ENCODE measurements at regions not wholly inside any gene's neighbourhood (a gene's known extent, or its start where the extent isn't known, plus 50 kb on each side); places are given as distances from the start of the nearest gene placed in this dataset.
"Not testable (repeated sequence)": the region's sequence is repeated elsewhere in the genome, so short reads cannot be mapped to it uniquely, and the experiment has no call there.

- Histone ChIP-seq H3K4me3 (no peak overlapping the region), H3K36me3 (no peaks in the 10 kb centered on the region), H3K27me3 (no peaks in the 10 kb centered on the region), H3K27ac (replicated peaks in 1 of 4) (no peak overlapping the region), H3K9me3 (no peaks in the 10 kb centered on the region), H3K4me1 (peaks cover 0 to 6% (median 2%) of the 10 kb centered on the region in 4 donors)
- TF ChIP-seq POLR2AphosphoS5 (IDR thresholded peaks at IDR 0.05) = no peak
- TF ChIP-seq CTCF (IDR thresholded peaks at IDR 0.05) = no peak
- no peak for TF ChIP-seq EP300 (IDR thresholded peaks at IDR 0.05)
- no peak for TF ChIP-seq POLR2A (IDR thresholded peaks at IDR 0.05; ENCODE audit: low read depth)
- DNase-seq (ENCODE audit: extremely low spot score) = no peak
- 75% methylated on average over 3 of the region's 3 CpGs for WGBS
- intact Hi-C loops (cut with DNase I) = no loop called here
These were observed 134.6 kb downstream of the TENT5C start for GRCh38 chr1:117740496-117740895.

GRCh38 chr1:117746565-117746964 is 140.7 kb downstream of the TENT5C start:
- H3K27me3 ChIP-seq; H3K9me3 ChIP-seq; H3K27ac ChIP-seq (replicated peaks in 1 of 4); H3K4me1 ChIP-seq; H3K4me3 ChIP-seq; H3K36me3 ChIP-seq; DNase-seq (ENCODE audit: extremely low spot score); intact Hi-C loops (cut with DNase I): not testable (repeated sequence)

DNA sequence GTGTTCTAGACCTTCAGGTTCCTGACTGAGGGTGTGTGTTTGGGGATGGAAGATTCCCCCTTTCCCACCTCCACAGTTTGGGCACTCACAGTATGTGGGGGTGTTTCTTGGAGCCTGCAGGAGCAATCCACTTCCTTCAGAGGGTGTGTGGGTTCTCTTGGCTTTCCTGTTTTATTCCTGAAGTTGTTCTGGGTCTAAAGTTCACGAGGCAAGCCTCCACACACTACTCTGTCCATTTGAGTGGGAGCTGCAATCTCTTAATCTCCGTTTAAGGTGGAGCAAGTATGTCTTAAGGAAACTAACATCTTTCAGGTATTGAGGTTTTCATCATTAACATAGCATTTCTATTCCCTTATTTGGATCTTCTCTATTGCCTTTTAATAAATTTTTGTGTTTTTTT is 141.8 kb downstream of the TENT5C start:
- H3K4me3 ChIP-seq = no peak overlapping the region
- no peak for TF ChIP-seq CTCF (IDR thresholded peaks at IDR 0.05)
- no peak for TF ChIP-seq POLR2A (IDR thresholded peaks at IDR 0.05; ENCODE audit: low read depth)
- no peak for TF ChIP-seq POLR2AphosphoS5 (IDR thresholded peaks at IDR 0.05)
- TF ChIP-seq EP300 (IDR thresholded peaks at IDR 0.05) = no peak
- H3K36me3 ChIP-seq = no peaks in the 10 kb centered on the region
- H3K9me3 ChIP-seq = no peaks in the 10 kb centered on the region
- H3K4me1 ChIP-seq = no peaks in the 10 kb centered on the region
- no peak overlapping the region for H3K27ac ChIP-seq (replicated peaks in 1 of 4)
- 67% methylated on average over 2 of the region's 2 CpGs for WGBS
- no peaks in the 10 kb centered on the region for H3K27me3 ChIP-seq
- intact Hi-C loops (cut with DNase I) = no loop called here
- no peak for DNase-seq (ENCODE audit: extremely low spot score)

GRCh38 chr1:117751321-117751720 is 145.5 kb downstream of the TENT5C start:
- no peak for DNase-seq (ENCODE audit: extremely low spot score)
- H3K9me3 ChIP-seq = no peaks in the 10 kb centered on the region
- no peaks in the 10 kb centered on the region for H3K36me3 ChIP-seq
- H3K27me3 ChIP-seq = no peaks in the 10 kb centered on the region
- H3K4me1 ChIP-seq = peaks cover 4 to 13% (median 9%) of the 10 kb centered on the region in 4 donors
- 94% methylated on average over 2 of the region's 2 CpGs for WGBS
- TF ChIP-seq CTCF (IDR thresholded peaks at IDR 0.05) = no peak
- no peak for TF ChIP-seq EP300 (IDR thresholded peaks at IDR 0.05)
- TF ChIP-seq POLR2AphosphoS5 (IDR thresholded peaks at IDR 0.05) = no peak
- no peak for TF ChIP-seq POLR2A (IDR thresholded peaks at IDR 0.05; ENCODE audit: low read depth)
- no peak overlapping the region for H3K4me3 ChIP-seq
- intact Hi-C loops (cut with DNase I) = loop anchor here (5.0 kb wide), 1 partner anchor 144 kb away; the partner anchor contains the start of gene TENT5C
- H3K27ac ChIP-seq (replicated peaks in 1 of 4) = no peak overlapping the region

GRCh38 chr1:117752661-117753060 is 146.8 kb downstream of the TENT5C start:
- Histone ChIP-seq H3K27me3 (no peaks in the 10 kb centered on the region), H3K36me3 (no peaks in the 10 kb centered on the region), H3K4me1 (peaks cover 4 to 13% (median 9%) of the 10 kb centered on the region in 4 donors), H3K27ac (replicated peaks in 1 of 4) (no peak overlapping the region), H3K4me3 (no peak overlapping the region), H3K9me3 (no peaks in the 10 kb centered on the region)
- TF ChIP-seq EP300 (IDR thresholded peaks at IDR 0.05) (no peak), CTCF (IDR thresholded peaks at IDR 0.05) (no peak), POLR2AphosphoS5 (IDR thresholded peaks at IDR 0.05) (no peak), POLR2A (IDR thresholded peaks at IDR 0.05; ENCODE audit: low read depth) (no peak)
- no peak for DNase-seq (ENCODE audit: extremely low spot score)
- intact Hi-C loops (cut with DNase I) = loop anchor here (5.0 kb wide), 1 partner anchor 145 kb away; the partner anchor contains the start of gene TENT5C

All from esophagus muscularis mucosa (tissue), 4 donors.